Stimulated activated naive CD8-positive, alpha-beta T cell treated with anti-CD3 and anti-CD28 coated beads, Interleukin-15, Interleukin-2, amounts not matched to agents 100 U/mL and 50 U/mL, for 24 hours (primary cell): ENCODE measurements at regions not wholly inside any gene's neighbourhood (a gene's known extent, or its start where the extent isn't known, plus 50 kb on each side); places are given as distances from the start of the nearest gene placed in this dataset.

Source experiments
- ATAC-seq: fragments of 150-1000 bp; cut with Tn5 transposase; one replicate; pipeline ENCODE4 v1.10.0; 2021
- DNase-seq: peaks from one replicate; pipeline ENCODE4 v3.0.0; 2021

GRCh38 chr10:62453274-62453673 lies 79.1 kb downstream of the ZNF365 start:
- no peak for DNase-seq
- no peak for ATAC-seq

- no peak for ATAC-seq
- no peak for DNase-seq
Observed at GRCh38 chr10:62454687-62455397, 80.7 kb downstream of the ZNF365 start.

DNA sequence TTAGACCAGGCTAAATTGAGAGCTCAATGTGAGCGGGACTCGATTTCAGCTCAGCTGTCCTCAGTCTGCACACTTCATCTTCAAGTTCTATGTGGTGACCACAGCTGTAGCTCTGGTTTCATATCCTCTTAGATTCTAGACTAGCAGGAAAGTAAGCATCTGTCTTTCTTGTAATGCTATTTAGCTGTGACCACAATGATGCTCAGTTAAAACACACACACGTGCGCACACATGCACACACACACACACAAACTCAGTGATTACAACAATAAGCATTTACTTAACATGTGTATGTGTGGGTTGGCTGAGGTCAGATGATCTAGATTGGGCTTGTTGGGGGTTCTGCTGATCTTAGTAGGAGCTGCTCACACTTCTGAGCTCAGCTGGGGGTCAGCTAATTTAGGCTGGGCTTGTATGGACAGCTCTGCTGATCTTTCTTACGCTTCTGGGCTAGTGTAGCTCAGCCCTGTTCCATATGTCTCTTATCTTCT lies 82.5 kb downstream of the ZNF365 start:
- DNase-seq (no peak), ATAC-seq (peak; percentile 49)

DNA sequence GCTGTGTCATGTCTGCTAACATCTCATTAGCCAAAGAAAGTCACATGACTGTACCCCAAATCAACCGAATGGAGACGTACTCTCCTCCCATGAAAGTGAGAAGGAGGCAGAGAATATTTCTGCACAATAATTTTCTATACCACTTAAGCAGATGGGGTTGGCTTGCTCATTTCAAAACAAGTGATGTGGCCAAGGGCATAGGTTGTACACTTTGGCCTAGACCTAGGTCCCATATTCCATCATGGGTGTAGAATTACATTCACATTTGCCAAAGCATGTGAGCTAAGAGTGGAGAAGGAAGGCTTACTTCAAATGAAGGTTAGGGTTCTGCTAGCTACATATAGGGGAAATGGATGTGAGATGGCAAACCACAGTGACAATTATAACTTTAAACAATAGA lies 83.0 kb downstream of the ZNF365 start:
- ATAC-seq (no peak), DNase-seq (no peak)

DNA sequence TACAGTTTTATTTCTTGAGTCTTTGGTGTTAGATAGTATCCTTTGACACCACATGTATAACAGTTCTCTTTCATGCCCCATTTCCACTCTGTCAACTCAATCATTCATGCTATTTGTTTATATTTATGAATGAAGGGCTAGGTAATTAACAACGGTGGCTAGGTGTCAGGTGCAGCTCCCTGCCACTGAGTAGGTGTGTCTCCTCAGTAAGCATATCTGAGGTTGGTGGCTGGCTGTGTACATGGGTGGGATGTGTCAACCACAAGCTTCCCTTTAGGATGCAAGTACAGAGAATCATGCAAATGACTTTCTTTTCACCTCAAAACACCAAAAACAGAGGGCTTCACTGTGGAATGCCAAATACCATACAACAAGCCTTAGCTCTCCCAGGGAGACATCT lies 83.4 kb downstream of the ZNF365 start:
- ATAC-seq (no peak), DNase-seq (no peak)

DNA sequence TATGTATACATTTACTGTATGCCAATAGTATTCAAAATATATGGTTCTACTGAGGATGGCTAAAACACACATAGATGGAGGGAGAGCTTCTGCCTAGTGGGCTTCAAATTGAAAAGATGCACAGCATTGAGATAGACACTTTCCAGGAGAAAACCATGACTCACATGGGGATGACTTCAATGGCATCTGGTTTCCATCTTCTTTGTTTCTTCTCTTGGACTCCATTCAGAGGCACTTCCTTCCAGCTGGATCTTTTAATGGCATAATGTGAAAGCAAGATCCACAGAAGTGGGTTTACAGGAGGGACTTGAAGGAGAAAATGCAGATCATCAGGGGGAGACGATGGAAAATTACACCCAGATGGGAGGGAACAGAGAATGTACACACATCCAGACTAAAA lies 84.9 kb downstream of the ZNF365 start:
- no peak for DNase-seq
- no peak for ATAC-seq

DNA sequence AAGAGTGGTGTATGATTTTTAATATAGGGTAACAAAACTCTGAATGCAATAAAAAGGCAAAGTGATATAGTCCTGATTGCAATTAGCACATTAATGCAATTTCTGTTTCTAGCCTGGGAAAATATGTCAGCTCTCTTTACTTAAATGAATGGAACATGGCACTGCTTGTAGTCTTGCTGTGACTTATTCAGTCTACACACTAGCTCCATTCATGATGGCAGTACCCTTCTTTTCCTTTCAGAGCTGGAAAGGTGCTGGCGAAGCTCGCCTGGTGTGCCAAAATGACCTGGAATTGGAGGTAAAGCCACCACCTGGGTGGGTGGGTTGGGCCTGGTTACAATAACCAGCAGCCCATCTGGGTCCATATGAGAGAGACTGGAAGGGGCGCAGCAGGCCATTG lies 85.3 kb downstream of the ZNF365 start:
- DNase-seq: no peak
- ATAC-seq: no peak

DNA sequence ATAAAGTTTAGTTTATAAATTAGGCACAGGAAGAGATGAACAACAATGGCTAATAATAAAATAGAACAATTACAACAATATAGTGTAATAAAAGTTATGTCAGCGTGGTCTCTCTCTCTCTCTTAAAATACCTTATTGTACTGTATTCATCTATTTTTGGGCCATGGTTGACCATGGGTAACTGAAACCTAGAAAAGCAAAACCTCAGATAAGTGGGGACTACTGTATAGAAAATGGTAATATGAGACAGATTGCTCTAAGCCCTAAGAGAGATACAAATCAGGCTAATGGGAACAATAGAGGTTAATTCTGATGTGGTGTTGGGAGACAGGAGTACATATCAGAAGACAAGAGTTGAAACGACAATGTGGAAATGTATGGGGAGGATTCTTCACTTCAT lies 86.2 kb downstream of the ZNF365 start:
- DNase-seq: no peak
- no peak for ATAC-seq

GRCh38 chr10:62461120-62461519 lies 87.0 kb downstream of the ZNF365 start:
- DNase-seq (no peak), ATAC-seq (no peak)

- DNase-seq: no peak
- no peak for ATAC-seq
Observed at GRCh38 chr10:62462461-62462860, 88.3 kb downstream of the ZNF365 start.

DNA sequence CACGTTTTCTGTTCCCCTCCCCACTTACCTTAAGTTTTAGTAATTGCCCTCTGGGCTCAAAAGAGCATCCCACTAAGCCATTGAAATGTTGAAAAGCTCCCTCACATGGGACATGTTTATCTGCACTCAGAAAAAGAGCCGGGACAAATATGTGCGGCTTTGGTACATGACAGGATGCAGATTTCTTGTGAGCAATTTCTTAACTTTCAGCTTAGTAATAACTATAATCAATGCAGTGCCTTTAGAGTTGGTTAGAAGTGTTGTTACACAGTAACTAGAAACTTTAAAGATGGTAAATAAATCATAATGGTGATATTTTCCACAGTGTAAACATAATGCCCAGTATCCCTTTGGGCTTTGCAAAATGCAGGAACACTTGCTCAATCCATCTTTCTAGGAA lies 89.2 kb downstream of the ZNF365 start:
- ATAC-seq: no peak
- no peak for DNase-seq

- ATAC-seq (no peak), DNase-seq (no peak)
Observed at GRCh38 chr10:62464308-62464707, 90.1 kb downstream of the ZNF365 start.

DNA sequence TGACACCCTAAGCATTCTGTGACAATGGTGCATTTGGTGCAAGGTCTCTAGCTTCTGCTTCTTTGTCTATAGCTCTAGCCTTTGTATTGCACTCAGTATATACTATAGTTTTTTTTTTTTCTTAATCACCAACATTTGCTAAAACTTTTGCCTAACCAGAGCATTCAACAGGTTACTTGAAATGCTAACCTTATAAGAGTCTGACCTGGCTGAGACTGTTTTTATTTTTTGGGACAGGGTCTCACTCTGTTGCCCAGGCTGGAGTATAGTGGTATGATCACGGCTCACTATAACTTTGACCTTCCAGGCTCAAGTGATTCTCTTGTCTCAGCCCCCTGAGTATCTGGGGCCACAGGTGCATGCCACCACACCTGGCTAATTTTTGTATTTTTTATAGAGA lies 92.4 kb downstream of the ZNF365 start:
- no peak for ATAC-seq
- no peak for DNase-seq

- ATAC-seq (no peak), DNase-seq (no peak)
Observed at GRCh38 chr10:62467527-62467926, 93.4 kb downstream of the ZNF365 start.

- no peak for DNase-seq
- ATAC-seq: no peak
Observed at GRCh38 chr10:62471711-62472110, 97.5 kb downstream of the ZNF365 start.

- DNase-seq (no peak), ATAC-seq (no peak)
Observed at GRCh38 chr10:62473241-62473640, 99.1 kb downstream of the ZNF365 start.

- DNase-seq (no peak), ATAC-seq (no peak)
Observed at GRCh38 chr10:62475551-62475950, 101.4 kb downstream of the ZNF365 start.

GRCh38 chr10:62479523-62479922 lies 105.4 kb downstream of the ZNF365 start:
- no peak for DNase-seq
- ATAC-seq: no peak

DNA sequence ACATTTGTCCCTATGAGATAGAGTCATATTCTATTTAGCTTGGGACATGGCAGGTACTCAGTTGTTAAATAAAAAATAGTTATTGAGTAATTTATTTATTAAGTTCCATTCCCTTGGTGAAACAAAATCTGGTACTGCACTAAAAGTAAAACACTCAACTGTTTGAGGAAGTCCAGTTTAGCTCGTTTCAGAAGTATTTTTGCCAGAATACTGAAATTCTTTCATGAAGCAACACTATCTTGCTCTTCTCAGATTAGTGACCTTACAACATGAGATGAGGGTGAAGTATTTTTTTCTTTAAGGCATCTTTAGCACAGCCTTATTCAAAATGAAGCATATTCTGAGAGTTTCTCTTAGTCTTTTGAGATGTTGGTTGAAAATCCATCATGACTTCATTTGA lies 106.0 kb downstream of the ZNF365 start:
- ATAC-seq: no peak
- no peak for DNase-seq

DNA sequence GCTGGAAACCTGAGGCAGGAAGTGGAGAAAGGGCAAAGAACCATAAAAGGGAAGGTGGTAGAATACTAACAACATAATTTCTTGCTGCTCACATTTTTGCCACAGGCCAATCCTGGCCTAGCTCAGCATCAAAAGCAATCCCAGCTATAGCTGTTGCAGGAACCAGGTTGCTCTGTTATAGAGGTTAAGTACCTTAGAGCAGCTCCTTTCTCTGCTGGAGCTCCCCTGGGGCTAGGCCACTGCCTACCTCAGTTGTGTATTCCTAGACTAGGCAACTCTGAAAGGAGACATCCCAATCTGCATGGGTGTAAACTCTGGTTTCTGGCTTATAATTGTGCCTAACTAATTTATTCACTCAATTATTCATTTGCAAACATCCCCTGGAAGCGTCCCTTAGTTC lies 108.4 kb downstream of the ZNF365 start:
- ATAC-seq: no peak
- DNase-seq: no peak

GRCh38 chr10:62491597-62491996 lies 117.4 kb downstream of the ZNF365 start:
- DNase-seq (no peak), ATAC-seq (no peak)

DNA sequence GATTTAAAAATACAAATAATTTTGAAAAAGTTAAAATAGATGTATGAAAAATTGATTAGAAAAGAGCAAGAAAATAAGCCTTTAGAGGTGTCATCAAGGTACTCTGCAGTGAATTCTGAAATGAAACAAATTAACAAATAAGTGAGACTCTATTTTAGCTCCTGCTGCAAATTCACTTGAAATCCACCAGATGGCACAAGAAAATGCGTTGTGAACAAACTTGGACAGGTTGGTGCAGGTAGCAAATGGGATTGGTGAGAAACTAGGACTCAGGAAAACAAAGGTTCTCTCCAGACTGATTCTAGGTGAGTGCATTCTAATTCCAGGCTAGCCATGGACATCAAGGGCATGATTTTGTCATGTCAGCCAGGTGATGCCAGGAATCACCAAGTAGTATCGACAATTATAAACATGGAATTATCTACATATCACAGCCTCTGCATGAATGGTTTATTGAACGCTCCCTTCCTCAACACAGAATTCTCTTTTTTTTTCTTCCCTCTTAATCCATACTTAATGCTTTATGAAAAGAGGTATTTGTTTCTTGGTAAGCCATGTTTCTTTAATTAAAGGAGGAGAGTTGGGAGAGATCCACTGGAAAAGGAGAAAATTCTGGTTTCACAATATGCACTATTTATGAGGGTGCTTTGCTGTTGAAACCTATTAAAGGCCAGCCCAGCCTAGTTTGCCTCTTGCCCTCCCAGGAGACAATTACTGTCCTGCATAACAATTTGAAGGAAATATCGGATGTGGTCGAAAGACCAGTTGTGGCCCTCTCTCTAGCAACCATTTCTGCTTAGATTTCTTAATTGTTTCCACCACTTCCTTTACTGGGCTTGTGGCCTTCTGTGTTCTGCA lies 118.1 kb downstream of the ZNF365 start:
- ATAC-seq: no peak
- DNase-seq: no peak

GRCh38 chr10:62492870-62493180 lies 118.7 kb downstream of the ZNF365 start:
- DNase-seq: no peak
- ATAC-seq: no peak

- DNase-seq (no peak), ATAC-seq (no peak)
Observed at GRCh38 chr10:62496925-62497324, 122.8 kb downstream of the ZNF365 start.
